Liver (tissue), 7 donors: ENCODE measurements at regions not wholly inside any gene's neighbourhood (a gene's known extent, or its start where the extent isn't known, plus 50 kb on each side); places are given as distances from the start of the nearest gene placed in this dataset.
"Not testable (repeated sequence)": the region's sequence is repeated elsewhere in the genome, so short reads cannot be mapped to it uniquely, and the experiment has no call there.

Experiments used
- DNase-seq: peaks from one replicate; pipeline ENCODE4 v3.0.0-alpha.2; 2017; ENCODE audit warnings: low spot score
- H3K27ac ChIP-seq, 2 donors: one replicate each; pipeline ENCODE4 v1.7.0; 2013; ENCODE audit warnings: inconsistent platforms in 2 of 2, low read length in 2 of 2, control low read depth in 1 of 2, low read depth in 1 of 2, mild to moderate bottlenecking in 1 of 2
- H3K27me3 ChIP-seq, 4 donors: one replicate each; pipeline versions ENCODE4 v1.6.1 to v1.7.0; 2013; ENCODE audit warnings: low read length in 3 of 4, inconsistent platforms in 1 of 4, mild to moderate bottlenecking in 1 of 4, moderate library complexity in 1 of 4; ENCODE audit not compliant: control insufficient read depth in 4 of 4, insufficient read depth in 4 of 4
- H3K36me3 ChIP-seq, 4 donors: one replicate each; pipeline versions ENCODE4 v1.6.1 to v1.7.0; 2013; ENCODE audit warnings: low read length in 3 of 4, mild to moderate bottlenecking in 3 of 4, low read depth in 1 of 4, moderate library complexity in 1 of 4; ENCODE audit not compliant: control insufficient read depth in 4 of 4, insufficient read depth in 3 of 4
- H3K4me1 ChIP-seq, 4 donors: one replicate each; pipeline versions ENCODE4 v1.6.1 to v1.7.0; 2013; ENCODE audit warnings: low read length in 3 of 4, mild to moderate bottlenecking in 3 of 4, moderate library complexity in 1 of 4; ENCODE audit not compliant: control insufficient read depth in 4 of 4, insufficient read depth in 4 of 4
- H3K4me3 ChIP-seq, 3 donors: one replicate each; pipeline versions ENCODE4 v1.6.1 to v1.7.0; 2013; ENCODE audit warnings: low read length in 3 of 3, control low read depth in 1 of 3, low read depth in 1 of 3, mild to moderate bottlenecking in 1 of 3
- H3K9ac ChIP-seq, 2 donors: one replicate each; pipeline ENCODE4 v1.7.0; 2013; ENCODE audit warnings: low read length in 2 of 2, mild to moderate bottlenecking in 2 of 2, moderate library complexity in 2 of 2, control low read depth in 1 of 2, low read depth in 1 of 2
- H3K9me3 ChIP-seq, 4 donors: one replicate each; pipeline versions ENCODE4 v1.6.1 to v1.7.0; 2013; ENCODE audit warnings: low read length in 3 of 4; ENCODE audit not compliant: control insufficient read depth in 4 of 4
- HNF4A ChIP-seq, 2 donors: conservative IDR thresholded peaks; 2 replicates each; pipeline ENCODE4 v1.6.1; 2016; ENCODE audit warnings: antibody characterized with exemption in 2 of 2, mild to moderate bottlenecking in 2 of 2
- RXRA ChIP-seq, 2 donors: IDR thresholded peaks; 2 replicates each; pipeline ENCODE4 v1.6.1; 2017 to 2018; ENCODE audit warnings: antibody characterized with exemption in 2 of 2, mild to moderate bottlenecking in 1 of 2
- WGBS: extraction: QIAGEN DNeasy Blood & Tissue Kit; methylation state at CpG from one replicate; pipeline ENCODE4 v1.1.7; 2013; 5-methylcytosine and 5-hydroxymethylcytosine counted together
- donor health status: healthy.
- donor health status: healthy.
- donor health status: healthy.
- donor health status: healthy.

DNA sequence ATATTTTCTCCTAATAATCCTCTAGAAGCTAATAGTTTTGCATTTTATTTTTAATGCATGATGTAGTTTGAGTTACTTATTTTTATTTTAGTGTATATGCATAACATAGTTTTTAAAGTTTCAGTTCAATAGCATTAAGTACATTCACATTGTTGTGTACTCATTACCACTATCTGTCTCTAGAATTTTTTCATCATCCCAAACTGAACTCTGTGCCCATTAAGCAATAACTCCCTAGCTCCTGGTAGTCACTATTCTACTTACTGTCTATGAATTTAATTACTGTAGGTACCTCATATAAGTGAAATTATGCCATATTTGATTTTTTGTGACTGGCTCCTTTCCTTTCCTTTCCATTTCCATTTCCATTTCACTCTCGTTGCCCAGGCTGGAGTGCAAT, 74.4 kb upstream of the NUTM2F start:
- H3K27ac ChIP-seq, H3K4me1 ChIP-seq, H3K36me3 ChIP-seq, H3K4me3 ChIP-seq, H3K27me3 ChIP-seq, H3K9ac ChIP-seq, H3K9me3 ChIP-seq, DNase-seq: not testable (repeated sequence)
- TF ChIP-seq RXRA (IDR thresholded peaks at IDR 0.05) (peak in 1 of 2 donors; percentile 59), HNF4A (conservative IDR thresholded peaks at IDR 0.05) (peak; percentile 23 to 36)
- WGBS, result 93% methylated on average over 1 of the region's 1 CpG

DNA sequence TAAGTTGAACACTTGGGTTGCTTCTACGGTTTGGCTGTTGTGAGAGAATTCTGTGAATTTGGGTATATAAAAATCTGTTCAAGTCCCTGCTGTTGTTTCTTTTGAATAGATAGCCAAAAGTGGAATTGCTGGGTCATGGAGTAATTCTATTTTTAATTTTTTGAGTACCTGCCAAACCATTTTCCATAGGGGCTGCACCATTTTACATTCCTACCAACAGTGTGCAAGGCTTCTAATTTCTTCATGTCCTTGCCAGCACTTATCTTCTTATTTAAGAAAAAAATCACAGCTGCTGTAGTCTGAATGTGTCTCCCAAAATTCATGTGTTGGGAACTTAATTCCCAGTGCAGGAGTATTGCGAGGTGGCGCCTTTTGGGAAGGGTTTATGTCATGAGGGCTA, 75.1 kb upstream of the NUTM2F start:
- WGBS, result 95% methylated on average over 3 of the region's 3 CpGs
- H3K27ac ChIP-seq, result not testable (repeated sequence)

DNA sequence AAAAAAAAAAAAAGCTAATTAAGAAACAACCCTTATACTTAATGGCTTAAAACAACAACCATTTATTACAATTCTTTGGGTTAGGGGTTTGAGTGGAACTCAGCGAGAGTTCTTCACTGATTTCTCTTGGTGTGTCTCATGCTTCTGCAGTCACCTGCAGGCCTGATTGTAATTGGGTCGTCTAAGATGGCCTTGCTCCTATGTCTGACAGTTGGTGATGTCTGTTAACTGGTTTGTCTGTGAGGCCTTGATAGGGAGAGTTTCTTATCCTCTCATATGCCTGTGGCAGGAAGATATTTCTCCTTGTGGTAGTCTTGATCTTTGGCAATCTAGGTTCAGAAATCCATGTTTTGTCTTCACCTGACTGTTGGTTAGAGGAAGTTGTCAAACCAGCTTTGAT, 85.2 kb upstream of the NUTM2F start:
- not testable (repeated sequence) for H3K27ac ChIP-seq, H3K27me3 ChIP-seq, H3K9me3 ChIP-seq, DNase-seq, H3K36me3 ChIP-seq, H3K4me3 ChIP-seq, H3K9ac ChIP-seq, H3K4me1 ChIP-seq
- 80% methylated on average over 2 of the region's 2 CpGs for WGBS

More for the DNA sequence above, 75.1 kb upstream of the NUTM2F start:
- H3K27me3 ChIP-seq, DNase-seq, H3K4me1 ChIP-seq, H3K9me3 ChIP-seq, H3K9ac ChIP-seq, H3K36me3 ChIP-seq, H3K4me3 ChIP-seq: not testable (repeated sequence)

DNA sequence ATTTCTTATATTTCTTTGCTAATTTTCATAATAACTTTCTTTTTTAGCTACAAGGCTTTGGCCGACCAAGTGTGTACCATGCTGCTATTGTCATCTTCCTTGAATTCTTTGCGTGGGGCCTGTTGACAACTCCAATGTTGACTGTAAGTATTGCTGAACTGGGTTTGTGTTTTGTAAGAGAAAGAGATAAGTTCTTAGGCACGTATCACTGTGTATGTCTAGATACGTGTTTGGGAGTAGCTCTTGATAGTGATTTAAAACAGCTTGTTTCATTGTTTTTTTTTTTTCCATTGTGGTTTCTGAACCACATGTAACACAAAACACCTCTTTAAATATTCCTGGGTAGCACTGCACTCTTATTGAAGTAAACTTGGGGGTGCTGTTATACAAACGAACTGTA, 86.7 kb upstream of the NUTM2F start:
- not testable (repeated sequence) for DNase-seq, H3K36me3 ChIP-seq, H3K4me3 ChIP-seq, H3K27ac ChIP-seq, H3K27me3 ChIP-seq, H3K9me3 ChIP-seq, H3K4me1 ChIP-seq, H3K9ac ChIP-seq
- 97% methylated on average over 5 of the region's 5 CpGs for WGBS

DNA sequence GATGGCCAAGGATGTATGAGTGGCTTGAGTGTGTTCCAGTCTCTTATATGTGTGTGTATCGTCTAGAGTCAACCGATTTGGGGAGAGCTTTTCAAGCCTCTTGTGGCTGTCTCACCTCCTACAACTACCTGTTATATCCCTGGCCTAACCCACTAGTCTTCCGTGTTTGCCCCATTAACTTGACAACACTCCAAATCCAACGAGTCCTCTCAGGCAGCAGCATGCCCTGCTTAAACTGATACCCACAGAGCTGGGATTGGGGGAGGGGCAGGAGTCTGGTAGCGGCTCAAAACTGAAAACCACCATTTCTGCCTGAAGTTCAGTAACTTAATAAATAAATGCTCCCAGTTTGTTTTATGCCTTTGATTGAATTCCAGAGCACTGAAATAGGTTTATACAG, 91.7 kb upstream of the NUTM2F start:
- H3K9ac ChIP-seq, H3K36me3 ChIP-seq, H3K27ac ChIP-seq, H3K9me3 ChIP-seq, DNase-seq, H3K4me3 ChIP-seq, H3K27me3 ChIP-seq, H3K4me1 ChIP-seq: not testable (repeated sequence)
- WGBS, result 58% methylated on average over 5 of the region's 5 CpGs

DNA sequence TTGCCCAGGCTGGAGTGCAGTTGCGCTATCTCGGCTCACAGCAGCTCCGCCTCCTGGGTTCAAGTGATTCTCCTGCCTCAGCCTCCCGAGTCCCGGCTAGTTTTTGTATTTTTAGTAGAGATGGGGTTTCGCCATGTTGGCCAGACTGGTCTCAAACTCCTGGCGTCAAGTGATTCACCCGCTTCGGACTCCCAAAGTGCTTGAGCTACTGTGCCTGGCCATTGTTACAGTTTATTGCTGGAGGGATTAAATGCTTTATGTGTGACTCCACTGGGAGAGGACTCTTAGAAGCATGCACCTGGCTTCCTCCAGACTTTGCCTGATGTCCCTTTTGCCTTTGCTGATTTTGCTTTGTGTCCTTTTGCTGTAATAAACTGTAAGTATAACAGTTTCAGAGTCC, 93.5 kb upstream of the NUTM2F start:
- not testable (repeated sequence) for H3K4me1 ChIP-seq, H3K36me3 ChIP-seq, H3K9ac ChIP-seq, H3K27ac ChIP-seq, H3K27me3 ChIP-seq, DNase-seq, H3K9me3 ChIP-seq, H3K4me3 ChIP-seq
- WGBS, result 97% methylated on average over 9 of the region's 9 CpGs

DNA sequence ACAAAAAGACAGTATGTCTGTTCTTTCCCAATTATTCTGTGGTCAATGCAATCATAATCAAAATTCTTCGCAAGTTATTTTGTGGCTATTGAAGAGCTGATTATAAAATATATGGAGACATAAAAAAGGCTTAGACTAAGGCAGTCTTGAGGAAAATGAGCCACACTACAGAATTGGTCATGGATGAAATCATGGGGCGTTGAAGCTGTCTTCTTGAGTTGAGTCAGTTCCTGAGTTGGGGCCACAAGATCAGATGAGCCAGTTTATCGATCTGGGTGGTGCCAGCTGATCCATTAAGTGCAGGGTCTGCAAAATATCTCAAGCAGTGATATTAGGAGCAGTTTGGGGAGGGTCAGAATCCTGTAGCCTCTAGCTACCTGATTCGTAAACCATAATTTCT, 96.9 kb upstream of the NUTM2F start:
- DNase-seq, H3K27ac ChIP-seq, H3K9me3 ChIP-seq, H3K4me3 ChIP-seq, H3K4me1 ChIP-seq, H3K9ac ChIP-seq, H3K36me3 ChIP-seq, H3K27me3 ChIP-seq: not testable (repeated sequence)
- 97% methylated on average over 4 of the region's 4 CpGs for WGBS

DNA sequence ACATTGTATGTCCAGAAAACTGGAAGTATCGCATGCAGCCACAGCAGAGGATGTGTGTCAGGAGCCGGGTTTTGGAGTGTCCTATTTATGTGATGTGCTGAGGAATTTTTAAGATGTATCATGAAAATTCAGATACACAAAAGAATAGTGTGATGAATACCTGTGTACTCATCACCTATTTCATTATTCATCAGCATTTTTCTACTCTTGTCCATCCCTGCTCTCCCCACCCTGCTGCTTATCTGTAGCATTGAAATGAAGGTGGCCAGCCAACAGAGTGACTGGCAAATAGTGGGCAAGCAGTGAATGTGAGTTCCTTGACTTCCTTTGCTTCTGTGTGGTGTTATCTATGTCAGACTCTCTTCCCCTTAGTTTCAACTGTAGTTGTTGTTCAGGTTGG, 108.7 kb upstream of the NUTM2F start:
- H3K4me3 ChIP-seq, H3K27ac ChIP-seq, H3K36me3 ChIP-seq, DNase-seq, H3K9ac ChIP-seq, H3K27me3 ChIP-seq, H3K9me3 ChIP-seq, H3K4me1 ChIP-seq: not testable (repeated sequence)
- no CpG with 5 or more reads among the region's 2 CpGs for WGBS

DNA sequence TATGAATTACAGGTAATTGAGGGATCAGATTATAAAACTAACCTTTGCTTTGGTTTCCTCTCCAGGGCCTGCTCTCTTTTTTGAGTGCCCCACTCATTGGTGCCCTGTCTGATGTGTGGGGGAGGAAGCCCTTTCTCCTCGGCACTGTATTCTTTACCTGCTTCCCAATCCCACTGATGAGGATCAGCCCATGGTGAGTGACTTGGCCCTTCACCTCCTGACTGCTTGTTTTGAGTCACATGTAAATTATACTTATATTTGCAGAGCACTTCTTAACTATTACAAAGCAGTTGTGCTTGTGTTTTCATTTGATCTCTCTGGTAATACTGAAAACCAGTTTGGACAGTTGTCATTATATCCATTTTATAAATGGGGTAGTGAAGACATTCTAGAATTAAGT, 109.9 kb upstream of the NUTM2F start:
- not testable (repeated sequence) for H3K27me3 ChIP-seq, H3K27ac ChIP-seq, H3K4me3 ChIP-seq, H3K4me1 ChIP-seq, H3K9me3 ChIP-seq, H3K36me3 ChIP-seq, H3K9ac ChIP-seq, DNase-seq
- WGBS, result 100% methylated on average over 1 of the region's 1 CpG
